ENCODE measurements at regions not wholly inside any gene's neighbourhood (a gene's known extent, or its start where the extent isn't known, plus 50 kb on each side); places are given as distances from the start of the nearest gene placed in this dataset.

DNA sequence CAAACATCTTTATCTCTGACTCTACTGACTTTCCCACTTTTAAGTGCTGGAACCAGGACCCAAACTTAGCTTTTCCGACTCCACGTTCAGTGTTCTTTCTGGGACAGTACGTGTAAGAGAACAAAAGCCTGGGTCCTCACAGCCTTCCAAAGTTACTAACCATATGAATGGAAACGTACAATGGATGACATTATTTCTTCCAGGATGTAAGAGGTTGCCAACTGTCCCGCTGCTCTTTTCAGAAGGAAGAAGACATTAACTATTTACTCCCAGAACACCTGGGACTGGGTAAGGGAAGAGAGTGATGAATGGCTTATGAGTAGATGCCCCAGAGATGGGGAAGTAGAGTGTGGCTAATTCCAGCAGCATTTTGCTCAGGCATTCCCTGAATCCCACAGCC is 114.7 kb downstream of the TRAPPC11 start:
- peaks cover 12% of the 10 kb centered on the region for H3K9me3 Mint-ChIP-seq
- no peak overlapping the region for H3K27ac Mint-ChIP-seq
- H3K4me1 Mint-ChIP-seq: peaks cover 11% of the 10 kb centered on the region
- H3K36me3 Mint-ChIP-seq (ENCODE audit: low read depth): no peaks in the 10 kb centered on the region
- TF ChIP-seq, protein P1, sequence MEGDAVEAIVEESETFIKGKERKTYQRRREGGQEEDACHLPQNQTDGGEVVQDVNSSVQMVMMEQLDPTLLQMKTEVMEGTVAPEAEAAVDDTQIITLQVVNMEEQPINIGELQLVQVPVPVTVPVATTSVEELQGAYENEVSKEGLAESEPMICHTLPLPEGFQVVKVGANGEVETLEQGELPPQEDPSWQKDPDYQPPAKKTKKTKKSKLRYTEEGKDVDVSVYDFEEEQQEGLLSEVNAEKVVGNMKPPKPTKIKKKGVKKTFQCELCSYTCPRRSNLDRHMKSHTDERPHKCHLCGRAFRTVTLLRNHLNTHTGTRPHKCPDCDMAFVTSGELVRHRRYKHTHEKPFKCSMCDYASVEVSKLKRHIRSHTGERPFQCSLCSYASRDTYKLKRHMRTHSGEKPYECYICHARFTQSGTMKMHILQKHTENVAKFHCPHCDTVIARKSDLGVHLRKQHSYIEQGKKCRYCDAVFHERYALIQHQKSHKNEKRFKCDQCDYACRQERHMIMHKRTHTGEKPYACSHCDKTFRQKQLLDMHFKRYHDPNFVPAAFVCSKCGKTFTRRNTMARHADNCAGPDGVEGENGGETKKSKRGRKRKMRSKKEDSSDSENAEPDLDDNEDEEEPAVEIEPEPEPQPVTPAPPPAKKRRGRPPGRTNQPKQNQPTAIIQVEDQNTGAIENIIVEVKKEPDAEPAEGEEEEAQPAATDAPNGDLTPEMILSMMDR (IDR thresholded peaks at IDR 0.05): no peak
- H3K4me3 Mint-ChIP-seq: no peak overlapping the region
- no peak for DNase-seq
- peaks cover 24% of the 10 kb centered on the region for H3K27me3 Mint-ChIP-seq (ENCODE audit: low read depth, poor library complexity)

DNA sequence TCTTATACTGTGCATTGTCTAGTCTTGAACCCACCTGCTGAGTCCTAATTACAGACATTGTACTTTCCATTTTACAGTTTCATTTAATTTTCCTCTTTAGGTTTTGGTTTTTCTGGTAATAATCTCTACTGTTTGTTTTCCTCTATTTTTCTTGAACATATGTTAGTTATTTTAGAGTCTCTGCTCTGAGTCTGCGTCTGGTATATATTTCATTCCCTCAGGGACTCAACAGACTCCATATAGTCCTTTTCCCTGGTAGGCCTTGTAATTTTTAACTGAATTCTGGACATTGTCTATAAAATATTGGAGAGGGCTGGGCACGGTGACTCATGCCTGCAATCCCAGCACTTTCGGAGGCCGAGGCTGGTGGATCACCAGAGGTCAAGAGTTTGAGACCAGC is 121.8 kb upstream of the STOX2 start:
- Mint-ChIP-seq H3K27ac (no peak overlapping the region), H3K4me1 (peaks cover 10% of the 10 kb centered on the region), H3K36me3 (ENCODE audit: low read depth) (no peaks in the 10 kb centered on the region), H3K9me3 (peaks cover 3% of the 10 kb centered on the region), H3K27me3 (ENCODE audit: low read depth, poor library complexity) (peaks cover 4% of the 10 kb centered on the region), H3K4me3 (no peak overlapping the region)
- DNase-seq: no peak
- TF ChIP-seq, protein P1 (IDR thresholded peaks at IDR 0.05): no peak

DNA sequence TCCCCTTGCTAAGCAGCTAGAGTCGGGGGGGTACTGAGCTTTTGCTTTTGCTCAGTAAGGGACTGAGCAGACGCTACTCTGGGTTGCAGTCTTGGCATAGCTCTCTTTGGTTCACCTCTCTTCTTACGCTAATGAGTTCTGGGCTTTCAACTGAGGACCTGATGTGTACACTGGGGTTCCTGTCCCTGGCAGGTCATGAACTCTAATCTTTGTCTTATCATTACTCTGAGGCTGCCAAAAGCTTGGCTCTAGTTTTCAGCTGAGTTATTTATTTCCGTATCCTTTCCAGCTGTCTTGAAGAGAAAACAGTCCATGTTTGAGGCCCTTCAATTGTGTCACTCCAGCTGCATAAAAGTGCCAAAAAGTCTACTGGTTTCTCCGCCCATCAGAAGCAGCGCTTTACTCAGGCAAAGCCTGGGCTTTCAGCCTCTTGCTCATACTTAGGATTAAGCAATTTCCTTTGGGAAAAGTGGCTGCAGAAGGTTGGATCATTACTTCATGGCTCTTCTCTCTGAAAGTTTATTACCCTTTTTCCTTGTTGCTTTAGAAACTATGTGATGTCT is 121.0 kb upstream of the STOX2 start:
- no peaks in the 10 kb centered on the region for H3K36me3 Mint-ChIP-seq (ENCODE audit: low read depth)
- peaks cover 10% of the 10 kb centered on the region for H3K4me1 Mint-ChIP-seq
- peak overlapping the region; percentile 53 for H3K27ac Mint-ChIP-seq
- DNase-seq: no peak
- TF ChIP-seq, protein P1 (IDR thresholded peaks at IDR 0.05): no peak
- peaks cover 8% of the 10 kb centered on the region for H3K27me3 Mint-ChIP-seq (ENCODE audit: low read depth, poor library complexity)
- H3K9me3 Mint-ChIP-seq: peaks cover 5% of the 10 kb centered on the region
- no peak overlapping the region for H3K4me3 Mint-ChIP-seq

DNA sequence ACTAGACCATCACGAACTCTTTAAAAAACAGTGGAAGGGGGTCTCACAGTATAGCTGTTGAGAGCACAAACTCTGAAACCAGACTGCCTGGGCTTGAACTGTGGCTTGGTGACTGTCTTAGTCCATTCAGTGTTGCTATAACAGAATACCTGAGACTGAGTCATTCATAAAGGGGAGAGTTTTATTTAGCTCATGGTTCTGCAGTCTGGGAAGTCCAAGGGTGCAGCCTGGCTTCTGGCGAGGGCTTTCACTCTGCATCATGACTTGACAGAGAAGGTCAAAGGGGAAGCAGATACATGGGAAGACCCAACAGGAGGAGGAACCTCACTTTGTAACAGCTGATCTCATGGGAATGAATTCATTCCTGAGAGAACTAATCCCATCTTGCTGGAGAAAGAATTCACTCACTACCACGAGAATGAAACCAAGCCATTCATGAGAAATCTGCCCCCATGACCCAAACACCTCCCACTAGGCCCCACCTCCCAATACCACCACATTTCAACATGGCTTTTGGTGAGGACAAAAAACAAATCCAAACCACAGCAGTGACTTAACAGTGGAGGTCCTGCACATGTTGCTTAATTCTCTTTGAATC is 116.7 kb upstream of the STOX2 start:
- H3K4me3 Mint-ChIP-seq: no peak overlapping the region
- H3K4me1 Mint-ChIP-seq: peaks cover 10% of the 10 kb centered on the region
- TF ChIP-seq, protein P1 (IDR thresholded peaks at IDR 0.05): no peak
- H3K27ac Mint-ChIP-seq: no peak overlapping the region
- no peak for DNase-seq
- H3K9me3 Mint-ChIP-seq: peaks cover 26% of the 10 kb centered on the region
- peaks cover 4% of the 10 kb centered on the region for H3K36me3 Mint-ChIP-seq (ENCODE audit: low read depth)
- peaks cover 13% of the 10 kb centered on the region for H3K27me3 Mint-ChIP-seq (ENCODE audit: low read depth, poor library complexity)

DNA sequence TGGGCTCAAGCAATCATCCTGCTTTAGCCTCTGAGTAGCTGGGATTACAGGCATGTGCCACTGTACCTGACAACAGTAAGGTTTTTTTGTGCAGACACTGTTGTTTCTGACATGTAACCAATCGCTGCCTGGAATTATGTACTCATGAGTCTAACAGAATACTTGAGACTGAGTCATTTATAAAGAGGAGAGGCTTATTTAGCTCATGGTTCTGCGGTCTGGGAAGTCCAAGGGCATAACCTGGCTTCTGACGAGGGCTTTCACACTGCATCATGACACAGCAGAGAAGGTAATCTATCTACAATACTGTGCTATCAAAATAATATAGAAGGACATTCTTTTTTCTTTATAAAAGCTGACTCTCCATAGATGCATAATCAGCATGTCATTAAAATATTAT is 115.5 kb upstream of the STOX2 start:
- H3K27ac Mint-ChIP-seq: no peak overlapping the region
- peaks cover 37% of the 10 kb centered on the region for H3K9me3 Mint-ChIP-seq
- H3K4me3 Mint-ChIP-seq: no peak overlapping the region
- TF ChIP-seq, protein P1 (IDR thresholded peaks at IDR 0.05): no peak
- DNase-seq: no peak
- H3K4me1 Mint-ChIP-seq: peaks cover under 1% of the 10 kb centered on the region
- H3K36me3 Mint-ChIP-seq (ENCODE audit: low read depth): peaks cover 4% of the 10 kb centered on the region
- peaks cover 13% of the 10 kb centered on the region for H3K27me3 Mint-ChIP-seq (ENCODE audit: low read depth, poor library complexity)

DNA sequence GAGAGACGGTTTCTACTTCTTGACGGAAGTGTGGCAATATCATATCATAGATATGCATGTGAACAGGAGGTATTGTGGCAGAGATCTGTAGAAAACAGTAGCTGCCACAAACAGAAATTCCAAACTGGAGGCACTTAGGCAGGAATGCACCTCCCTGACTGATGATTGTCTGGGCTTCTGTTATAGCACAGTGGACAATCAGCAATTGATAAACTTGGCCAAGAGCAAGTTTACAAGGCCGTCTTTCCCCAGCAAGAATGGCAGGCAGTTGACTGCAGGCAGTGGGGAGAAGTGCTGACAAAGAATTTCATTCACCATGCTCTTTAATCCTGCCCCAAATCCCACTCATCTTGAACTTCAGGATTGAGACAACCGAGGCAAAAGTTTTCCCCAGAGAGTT is 114.4 kb upstream of the STOX2 start:
- no peak for DNase-seq
- Mint-ChIP-seq H3K9me3 (peaks cover 48% of the 10 kb centered on the region), H3K27me3 (ENCODE audit: low read depth, poor library complexity) (peaks cover 17% of the 10 kb centered on the region), H3K4me1 (no peaks in the 10 kb centered on the region), H3K27ac (no peak overlapping the region), H3K36me3 (ENCODE audit: low read depth) (peaks cover 4% of the 10 kb centered on the region), H3K4me3 (no peak overlapping the region)
- TF ChIP-seq, protein P1 (IDR thresholded peaks at IDR 0.05): no peak

Data from nephron progenitor cell (in vitro differentiated cells).